ENCODE measurements at regions not wholly inside any gene's neighbourhood (a gene's known extent, or its start where the extent isn't known, plus 50 kb on each side); places are given as distances from the start of the nearest gene placed in this dataset.

- no peak for DNase-seq
These were observed 513.1 kb upstream of the CNKSR2 start for GRCh38 chrX:20861113-20861512.

GRCh38 chrX:20857746-20858145 lies 516.5 kb upstream of the CNKSR2 start:
- no peak for DNase-seq

GRCh38 chrX:20838477-20838876 lies 535.7 kb upstream of the CNKSR2 start:
- no peak for DNase-seq

- DNase-seq: no peak
These were observed 544.3 kb upstream of the CNKSR2 start for GRCh38 chrX:20829665-20830491.

GRCh38 chrX:20825984-20826383 lies 548.2 kb upstream of the CNKSR2 start:
- no peak for DNase-seq

- DNase-seq: no peak
These were observed 537.3 kb upstream of the RPS6KA3 start for GRCh38 chrX:20803971-20804370.

- no peak for DNase-seq
These were observed 535.3 kb upstream of the RPS6KA3 start for GRCh38 chrX:20802036-20802435.

GRCh38 chrX:20796450-20796849 lies 529.7 kb upstream of the RPS6KA3 start:
- no peak for DNase-seq

- DNase-seq: no peak
These were observed 522.4 kb upstream of the RPS6KA3 start for GRCh38 chrX:20789103-20789502.

- DNase-seq: no peak
These were observed 500.6 kb upstream of the RPS6KA3 start for GRCh38 chrX:20767346-20767745.

GRCh38 chrX:20756585-20756984 lies 489.9 kb upstream of the RPS6KA3 start:
- DNase-seq: no peak

- no peak for DNase-seq
These were observed 486.4 kb upstream of the RPS6KA3 start for GRCh38 chrX:20753076-20753475.

GRCh38 chrX:20746690-20747089 lies 480.0 kb upstream of the RPS6KA3 start:
- DNase-seq: no peak

- DNase-seq: no peak
These were observed 476.3 kb upstream of the RPS6KA3 start for GRCh38 chrX:20743046-20743445.

GRCh38 chrX:20742106-20742505 lies 475.4 kb upstream of the RPS6KA3 start:
- DNase-seq: no peak

GRCh38 chrX:20740443-20740842 lies 473.7 kb upstream of the RPS6KA3 start:
- no peak for DNase-seq

GRCh38 chrX:20739038-20739745 lies 472.5 kb upstream of the RPS6KA3 start:
- no peak for DNase-seq

- DNase-seq: no peak
These were observed 462.7 kb upstream of the RPS6KA3 start for GRCh38 chrX:20729416-20729815.

GRCh38 chrX:20727447-20727846 lies 460.7 kb upstream of the RPS6KA3 start:
- DNase-seq: no peak

GRCh38 chrX:20720954-20721626 lies 454.4 kb upstream of the RPS6KA3 start:
- no peak for DNase-seq

- DNase-seq: no peak
These were observed 452.1 kb upstream of the RPS6KA3 start for GRCh38 chrX:20718592-20719380.

- DNase-seq: no peak
These were observed 448.5 kb upstream of the RPS6KA3 start for GRCh38 chrX:20715176-20715575.

- no peak for DNase-seq
These were observed 446.1 kb upstream of the RPS6KA3 start for GRCh38 chrX:20712811-20713210.
